ENCODE measurements at regions not wholly inside any gene's neighbourhood (a gene's known extent, or its start where the extent isn't known, plus 50 kb on each side); places are given as distances from the start of the nearest gene placed in this dataset.

GRCh38 chr13:90518417-90518816 is 829.1 kb upstream of the MIR17HG start:
- no peak for DNase-seq

- DNase-seq: no peak
Observed at GRCh38 chr13:90519157-90519556, 828.3 kb upstream of the MIR17HG start.

GRCh38 chr13:90526711-90527110 is 820.8 kb upstream of the MIR17HG start:
- DNase-seq: no peak

- no peak for DNase-seq
Observed at GRCh38 chr13:90531744-90532143, 815.7 kb upstream of the MIR17HG start.

- DNase-seq: no peak
Observed at GRCh38 chr13:90532861-90533492, 814.5 kb upstream of the MIR17HG start.

- no peak for DNase-seq
Observed at GRCh38 chr13:90533866-90534265, 813.6 kb upstream of the MIR17HG start.

GRCh38 chr13:90534617-90535370 is 812.7 kb upstream of the MIR17HG start:
- no peak for DNase-seq

- no peak for DNase-seq
Observed at GRCh38 chr13:90535421-90535820, 812.1 kb upstream of the MIR17HG start.

GRCh38 chr13:90538063-90538462 is 809.4 kb upstream of the MIR17HG start:
- DNase-seq: no peak

GRCh38 chr13:90541346-90541745 is 806.1 kb upstream of the MIR17HG start:
- no peak for DNase-seq

GRCh38 chr13:90542959-90543505 is 804.5 kb upstream of the MIR17HG start:
- no peak for DNase-seq

GRCh38 chr13:90545070-90545840 is 802.2 kb upstream of the MIR17HG start:
- no peak for DNase-seq

- DNase-seq: no peak
Observed at GRCh38 chr13:90547272-90547790, 800.2 kb upstream of the MIR17HG start.

- no peak for DNase-seq
Observed at GRCh38 chr13:90551253-90551652, 796.2 kb upstream of the MIR17HG start.

GRCh38 chr13:90552702-90553101 is 794.8 kb upstream of the MIR17HG start:
- DNase-seq: no peak

GRCh38 chr13:90553159-90553558 is 794.3 kb upstream of the MIR17HG start:
- DNase-seq: no peak

GRCh38 chr13:90557626-90558025 is 789.9 kb upstream of the MIR17HG start:
- DNase-seq: no peak

- DNase-seq: no peak
Observed at GRCh38 chr13:90562443-90562842, 785.0 kb upstream of the MIR17HG start.

GRCh38 chr13:90564096-90564495 is 783.4 kb upstream of the MIR17HG start:
- DNase-seq: no peak

- no peak for DNase-seq
Observed at GRCh38 chr13:90564566-90564965, 782.9 kb upstream of the MIR17HG start.

- no peak for DNase-seq
Observed at GRCh38 chr13:90565985-90566713, 781.3 kb upstream of the MIR17HG start.

- no peak for DNase-seq
Observed at GRCh38 chr13:90568165-90568564, 779.3 kb upstream of the MIR17HG start.

- DNase-seq: no peak
Observed at GRCh38 chr13:90576067-90576466, 771.4 kb upstream of the MIR17HG start.
